ENCODE measurements at regions not wholly inside any gene's neighbourhood (a gene's known extent, or its start where the extent isn't known, plus 50 kb on each side); places are given as distances from the start of the nearest gene placed in this dataset.

GRCh38 chr1:59085101-59085500 lies 211.8 kb upstream of the FGGY start:
- TF ChIP-seq CTCF (IDR thresholded peaks at IDR 0.05) (no peak), POLR2A (IDR thresholded peaks at IDR 0.05) (no peak)
